ENCODE measurements at regions not wholly inside any gene's neighbourhood (a gene's known extent, or its start where the extent isn't known, plus 50 kb on each side); places are given as distances from the start of the nearest gene placed in this dataset.
"Not testable (repeated sequence)": the region's sequence is repeated elsewhere in the genome, so short reads cannot be mapped to it uniquely, and the experiment has no call there.

DNA sequence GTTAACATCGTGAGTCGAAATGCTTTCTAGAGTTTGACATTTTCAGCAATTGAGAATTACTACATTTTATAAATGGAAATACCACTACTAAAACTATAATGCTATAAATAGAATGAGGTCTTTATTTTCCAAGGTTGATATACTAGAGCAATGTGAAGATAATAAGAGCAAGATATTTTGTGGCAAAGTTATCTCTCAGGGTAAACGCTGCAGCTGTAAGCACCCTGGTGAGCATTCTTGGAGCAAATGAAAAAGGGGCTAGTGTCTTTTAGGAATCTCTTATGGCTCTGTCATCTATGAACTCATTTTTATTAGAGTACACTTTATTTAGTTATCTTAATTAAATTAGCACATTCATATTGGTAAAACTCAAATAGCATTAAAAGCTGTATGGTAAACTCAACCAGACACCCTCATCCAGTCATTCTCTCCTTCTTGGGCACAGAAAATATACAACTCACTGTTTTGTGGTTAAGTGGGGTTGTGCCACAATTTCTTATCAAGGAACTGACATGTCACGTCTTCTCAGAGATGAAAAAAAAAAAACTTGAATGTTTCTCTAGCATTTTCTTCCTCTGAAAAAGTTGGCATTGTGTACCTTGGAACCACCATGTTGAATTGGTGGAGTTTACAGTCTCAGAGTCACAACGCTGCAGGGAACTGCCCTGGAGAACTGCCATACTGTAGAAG is 289.5 kb upstream of the PFKP start:
- DNase-seq: no peak

DNA sequence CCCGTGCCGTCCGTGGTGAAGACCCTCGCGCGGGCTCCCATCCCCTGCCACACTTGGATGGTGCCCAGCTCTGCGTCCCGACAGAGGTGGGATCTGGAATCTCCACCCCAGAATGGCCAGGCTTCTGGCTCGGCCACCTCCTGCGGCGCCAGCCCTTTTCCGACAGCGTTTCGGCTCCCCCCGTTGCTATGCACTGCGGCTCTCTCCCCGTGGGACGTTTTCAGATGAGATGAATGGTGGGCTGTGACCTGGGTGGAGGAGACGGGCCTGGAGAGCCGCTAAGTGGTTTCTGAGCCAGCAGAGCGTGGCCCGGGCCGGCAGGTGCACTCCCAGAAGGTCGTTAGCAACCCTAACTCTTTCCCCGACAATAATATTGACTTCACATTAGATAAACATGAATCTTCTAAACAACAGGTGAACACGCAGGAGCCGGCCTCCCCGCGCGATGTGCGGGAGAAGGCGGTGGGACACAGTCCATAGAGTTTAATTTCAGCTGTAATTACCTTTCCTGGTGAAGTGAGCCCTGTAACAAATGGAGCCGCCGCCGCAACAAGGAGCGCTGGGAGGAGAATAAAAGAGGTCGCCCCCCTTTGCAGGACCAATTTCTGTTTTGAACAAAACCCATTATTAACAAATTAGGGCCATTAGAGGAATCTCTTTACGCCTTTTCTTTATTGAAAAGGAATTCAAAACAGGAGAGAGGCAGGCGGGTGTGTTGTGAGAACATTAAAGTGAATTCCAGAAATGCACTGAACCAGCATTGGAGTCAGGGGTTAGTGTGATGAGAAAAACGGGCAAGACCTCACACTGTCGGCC is 294.3 kb upstream of the PFKP start:
- no peak for DNase-seq

DNA sequence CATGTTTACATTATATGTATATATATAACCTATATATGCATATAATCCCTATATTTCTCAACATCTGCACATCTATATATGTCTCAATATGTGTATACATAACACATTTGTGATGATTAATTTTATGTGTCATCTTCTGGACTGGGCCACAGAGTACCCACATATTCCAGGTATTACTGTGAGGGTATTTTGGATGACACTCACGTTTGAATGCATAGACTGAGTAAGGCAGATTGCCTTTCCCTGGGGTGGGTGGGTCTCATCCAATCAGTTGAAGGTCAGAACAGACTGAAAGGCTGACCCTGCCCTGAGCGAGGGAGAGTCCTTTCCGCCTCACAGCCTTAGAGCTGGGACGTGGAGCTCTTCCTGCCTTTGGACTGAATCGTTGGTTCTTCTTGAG is 295.2 kb upstream of the PFKP start:
- DNase-seq: no peak

DNA sequence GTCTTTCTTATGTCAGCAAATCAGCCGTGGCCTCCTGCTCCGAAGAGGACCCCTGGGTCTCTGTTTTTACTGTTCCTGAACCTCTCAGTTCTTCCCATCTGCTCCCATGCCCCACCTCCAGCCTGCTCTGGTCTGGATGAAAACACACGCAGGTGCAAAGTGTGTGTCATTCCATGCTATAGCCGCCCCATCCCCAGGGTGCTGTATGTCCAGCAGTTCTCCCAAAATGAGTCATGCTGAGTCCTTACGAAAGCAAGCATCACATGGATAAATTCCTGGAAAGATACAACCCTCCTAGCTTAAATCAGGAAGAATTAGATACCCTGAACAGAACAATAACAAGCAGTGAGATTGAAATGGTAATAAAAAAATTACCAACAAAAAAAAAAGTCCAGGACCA is 300.1 kb upstream of the PFKP start:
- not testable (repeated sequence) for DNase-seq

DNA sequence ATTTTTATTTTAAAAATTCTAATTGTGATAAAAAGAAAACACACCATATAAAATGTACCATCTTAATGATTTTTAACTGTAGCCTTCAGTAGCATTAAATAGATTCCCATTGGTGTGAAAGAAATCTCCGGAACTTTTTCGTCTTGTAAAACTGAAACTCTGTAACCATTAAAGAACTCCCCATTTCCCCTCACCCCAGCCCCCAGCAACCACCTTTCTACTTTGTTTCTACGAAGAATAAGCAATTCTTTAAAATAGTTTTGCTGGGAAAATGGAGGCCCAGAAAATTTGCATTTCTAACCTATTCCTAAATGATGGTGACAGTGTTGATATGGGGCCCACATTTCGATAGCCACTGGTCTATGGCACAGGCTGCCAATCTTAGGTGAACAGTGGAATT is 305.4 kb upstream of the PFKP start:
- DNase-seq: no peak

DNA sequence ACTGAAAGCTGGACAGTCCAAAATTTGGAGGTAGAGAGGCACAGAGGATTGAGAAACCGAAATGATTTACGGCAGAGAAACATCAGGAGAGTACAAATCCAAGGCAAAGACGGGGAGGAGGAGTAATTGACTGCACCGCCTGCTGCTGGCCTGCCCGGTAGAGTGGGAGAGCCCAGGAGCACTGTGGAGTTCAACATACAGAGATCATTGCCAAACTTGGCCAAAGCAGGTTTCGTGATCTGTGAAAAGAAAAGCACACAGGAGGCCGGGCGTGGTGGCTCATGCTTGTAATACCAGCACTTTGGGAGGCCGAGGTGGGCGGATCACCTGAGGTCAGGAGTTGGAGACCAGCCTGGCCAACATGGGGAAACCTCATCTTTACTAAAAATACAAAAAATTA is 306.0 kb upstream of the PFKP start:
- DNase-seq: no peak

DNA sequence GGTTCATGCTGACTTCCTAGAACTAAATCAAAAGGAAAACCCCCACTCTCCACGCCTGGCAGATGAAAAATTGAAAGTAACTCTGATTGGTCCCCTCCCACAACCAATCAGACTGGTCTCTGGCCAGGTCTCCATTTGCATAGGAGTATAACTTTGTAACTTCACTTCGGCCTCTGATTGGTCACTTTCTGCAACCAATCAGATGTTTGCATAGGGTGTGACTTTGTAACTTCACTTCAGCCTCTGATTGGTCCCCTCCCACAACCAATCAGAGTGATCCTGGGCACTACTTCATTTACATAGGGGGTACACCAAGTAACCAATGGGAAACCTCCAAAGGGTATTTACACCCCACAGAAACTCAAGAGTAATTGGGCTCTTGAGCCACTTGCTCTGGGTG is 306.6 kb upstream of the PFKP start:
- DNase-seq: no peak

DNA sequence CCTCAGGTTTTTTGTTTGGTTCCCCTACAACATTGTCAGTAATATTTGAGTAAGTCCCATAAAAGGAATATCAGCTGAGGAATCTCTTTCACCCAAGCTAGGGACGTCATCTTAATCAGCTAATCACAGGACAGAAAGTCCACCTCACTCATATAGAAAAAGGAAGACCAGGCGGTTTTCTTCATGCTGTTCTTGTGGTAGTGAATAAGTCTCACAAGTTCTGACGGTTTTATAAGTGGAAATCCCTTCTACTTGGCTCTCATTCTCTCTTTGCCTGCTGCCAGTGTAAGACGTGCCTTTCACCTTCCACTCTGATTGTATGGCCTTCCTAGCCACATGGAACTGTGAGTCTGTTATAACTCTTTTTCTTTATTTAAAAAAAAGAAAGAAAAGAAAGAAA is 308.1 kb upstream of the PFKP start:
- DNase-seq: no peak

DNA sequence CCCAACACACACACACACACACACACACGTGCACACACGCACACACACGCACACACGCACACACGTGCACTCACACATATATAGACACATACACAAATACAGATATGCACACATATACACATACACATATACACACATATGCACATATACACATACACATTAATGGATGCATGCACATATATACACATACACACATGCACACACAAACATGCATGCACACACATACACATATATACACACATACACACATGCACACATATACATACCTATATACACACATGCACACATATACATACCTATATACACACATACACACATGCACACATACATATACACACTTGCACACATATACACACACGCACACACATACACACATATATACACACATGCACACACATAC is 312.4 kb upstream of the PFKP start:
- DNase-seq: no peak

DNA sequence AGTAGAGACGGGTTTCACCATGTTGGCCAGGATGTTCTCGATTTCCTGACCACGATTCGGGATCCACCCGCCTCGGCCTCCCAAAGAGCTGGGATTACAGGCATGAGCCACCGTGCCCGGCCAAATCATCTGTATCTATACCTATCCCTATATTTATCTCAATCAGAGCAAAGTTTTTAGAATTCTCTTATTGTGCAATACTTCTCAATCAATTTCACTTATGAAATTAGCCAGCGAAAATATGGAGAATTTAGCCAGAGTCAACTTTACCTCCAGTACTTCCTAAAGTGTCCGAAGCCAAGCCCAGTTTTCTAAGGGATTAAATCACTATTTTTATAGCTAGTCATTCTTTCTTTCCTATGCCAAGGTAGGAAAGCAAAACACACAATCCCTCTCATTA is 319.1 kb upstream of the PFKP start:
- no peak for DNase-seq

DNA sequence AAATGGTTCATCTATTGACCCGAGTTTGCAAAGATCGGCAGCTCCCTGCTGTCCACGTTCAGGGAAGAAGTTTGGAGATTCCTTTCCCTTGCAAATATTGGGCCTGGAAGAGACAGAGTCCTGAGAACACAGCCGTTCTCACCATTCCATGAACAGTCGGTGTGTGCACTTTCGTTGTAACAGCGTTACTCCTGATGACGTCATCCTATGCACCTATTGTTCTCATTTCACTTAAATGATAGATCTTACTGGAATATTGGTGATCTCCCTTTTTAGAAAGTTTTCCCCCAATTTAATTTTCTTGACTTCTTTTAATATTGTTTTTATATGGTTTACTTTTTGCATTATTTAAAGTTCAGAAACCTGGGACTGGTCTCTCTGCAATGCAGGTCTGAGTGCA is 320.7 kb upstream of the PFKP start:
- no peak for DNase-seq

DNA sequence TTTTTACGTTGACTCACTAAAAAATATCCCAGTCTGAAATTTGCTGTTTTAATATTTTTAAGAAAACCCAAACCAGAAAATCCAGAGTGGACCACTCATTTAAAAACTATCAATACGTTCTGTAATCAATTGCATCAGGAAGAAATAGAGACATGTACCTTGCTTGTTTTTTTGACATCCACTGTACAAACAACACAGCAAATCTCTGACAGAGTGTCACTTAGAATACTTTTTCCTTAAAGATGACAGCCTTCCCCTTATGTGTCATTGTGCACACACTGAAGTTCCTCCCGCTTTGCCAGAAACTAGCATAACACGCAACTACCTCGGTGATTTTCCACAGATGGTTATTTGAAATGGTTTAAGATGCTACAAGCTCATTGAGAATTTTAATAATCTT is 321.7 kb upstream of the PFKP start:
- no peak for DNase-seq

DNA sequence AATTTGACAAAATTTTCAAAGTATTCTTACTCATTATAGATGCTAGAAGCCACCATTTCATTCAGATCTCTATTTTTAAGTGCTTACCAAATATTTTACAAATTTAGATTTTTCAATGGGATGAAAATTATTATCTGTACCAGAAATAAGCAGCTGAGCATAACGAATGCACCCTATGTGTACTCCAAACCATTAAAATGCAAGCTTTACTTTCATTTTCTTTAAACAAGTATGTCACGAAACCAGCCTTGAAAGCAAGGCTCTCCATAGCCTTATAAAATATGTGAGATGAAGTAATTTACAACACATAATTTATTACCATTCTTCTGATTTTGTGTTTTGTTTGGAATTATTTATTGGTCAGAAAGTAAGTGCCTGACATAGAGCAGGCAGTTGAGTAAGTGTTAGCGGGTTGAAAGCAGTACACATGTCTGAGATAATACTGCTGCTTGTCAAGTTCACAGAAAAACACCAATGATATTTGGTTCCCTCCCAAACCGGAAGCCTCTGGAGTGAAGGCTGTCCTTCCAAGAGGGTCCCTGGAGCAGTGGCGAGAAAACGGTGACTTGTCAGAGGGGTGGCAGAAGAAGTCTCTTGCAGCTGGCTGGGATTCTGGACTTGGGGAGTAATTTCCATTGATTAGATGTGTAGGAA is 322.7 kb upstream of the PFKP start:
- no peak for DNase-seq

DNA sequence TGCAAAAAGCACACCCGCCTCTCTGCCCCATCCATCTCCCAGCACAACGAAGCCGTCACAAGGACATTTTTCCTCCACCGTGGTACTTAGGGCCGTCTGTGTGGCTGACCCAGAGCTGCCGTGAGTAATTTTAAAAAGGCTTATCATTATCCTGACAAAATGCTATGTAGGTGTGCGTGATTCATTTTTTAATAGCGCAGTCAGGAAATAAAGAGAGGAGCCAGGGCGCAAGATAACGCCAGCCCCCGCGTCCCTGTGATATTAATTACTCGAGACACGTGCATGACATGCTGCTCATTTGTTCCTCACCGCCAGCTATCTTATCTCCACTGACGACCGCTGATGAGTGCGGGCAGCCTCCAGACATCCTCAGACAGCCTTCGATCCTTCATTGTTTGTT is 332.7 kb upstream of the PFKP start:
- no peak for DNase-seq

DNA sequence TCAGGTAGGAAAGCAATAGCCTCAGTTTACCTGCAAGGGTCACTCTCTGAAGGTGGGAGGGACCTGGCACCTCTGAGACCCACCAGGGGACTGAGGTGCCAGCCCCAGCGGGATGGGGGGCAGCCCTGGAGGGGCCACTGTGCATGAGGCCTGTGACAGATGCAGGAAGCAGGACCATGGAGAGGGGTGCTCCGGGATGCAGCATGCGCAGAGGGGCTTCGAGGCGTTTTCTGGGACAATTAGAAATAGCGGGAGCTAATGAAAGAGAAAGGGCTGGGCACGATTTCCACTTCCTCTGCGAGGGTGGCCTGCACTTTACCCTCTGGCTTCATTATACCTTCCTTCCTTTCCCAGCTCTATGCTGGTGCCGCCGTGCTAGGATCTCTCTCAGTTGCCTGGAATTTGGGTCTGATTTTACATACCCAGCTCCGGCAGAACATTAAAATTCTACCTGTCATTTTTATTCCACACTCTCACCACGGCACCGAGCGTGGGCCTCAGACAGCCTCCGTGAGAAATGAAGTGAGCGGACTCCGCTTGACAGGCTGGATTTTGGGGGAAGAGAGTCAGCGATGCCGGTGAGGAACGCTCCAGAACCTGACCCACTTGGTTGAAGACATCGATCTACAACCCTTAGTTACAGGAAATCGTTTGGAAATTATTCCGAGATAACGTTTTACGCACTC is 333.9 kb upstream of the PFKP start:
- no peak for DNase-seq

DNA sequence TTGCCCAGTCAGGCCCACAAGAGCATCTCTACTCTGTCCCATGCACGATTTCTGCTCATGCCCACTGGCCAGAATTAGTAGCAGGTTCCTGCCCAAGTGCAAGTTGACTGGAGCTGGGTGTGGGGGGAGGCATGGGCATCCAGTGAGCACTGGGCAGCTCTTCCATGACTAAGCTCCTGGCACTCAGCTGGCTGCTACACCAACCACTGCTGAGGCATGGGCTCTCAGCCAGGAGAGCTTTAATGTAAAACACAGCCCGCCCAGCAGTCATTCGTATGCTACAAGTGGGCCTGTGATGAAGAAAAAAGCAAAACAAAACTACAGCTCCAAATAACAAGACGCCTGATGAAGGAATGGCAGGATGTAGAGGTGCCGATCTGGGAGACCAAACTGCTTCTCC is 335.4 kb upstream of the PFKP start:
- DNase-seq: no peak

DNA sequence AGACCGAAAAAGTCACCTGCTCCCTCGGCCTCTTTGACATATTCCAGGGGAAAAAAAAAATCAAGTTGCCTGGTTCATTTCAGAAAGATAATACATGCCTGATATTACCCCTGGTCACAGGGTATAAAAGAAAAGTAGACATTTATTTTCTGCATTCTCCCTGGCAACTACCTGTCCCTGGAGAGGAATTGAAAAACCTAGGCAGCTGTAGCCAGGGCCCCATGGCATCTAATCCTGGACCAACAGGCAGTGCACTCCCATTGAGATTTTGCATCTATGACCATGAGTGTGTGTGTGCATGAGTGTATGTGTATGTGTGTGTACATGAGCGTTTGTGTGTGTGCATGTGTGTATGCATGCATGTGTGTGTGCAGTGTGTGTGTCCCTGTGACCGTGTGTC is 338.2 kb upstream of the PFKP start:
- DNase-seq: no peak

DNA sequence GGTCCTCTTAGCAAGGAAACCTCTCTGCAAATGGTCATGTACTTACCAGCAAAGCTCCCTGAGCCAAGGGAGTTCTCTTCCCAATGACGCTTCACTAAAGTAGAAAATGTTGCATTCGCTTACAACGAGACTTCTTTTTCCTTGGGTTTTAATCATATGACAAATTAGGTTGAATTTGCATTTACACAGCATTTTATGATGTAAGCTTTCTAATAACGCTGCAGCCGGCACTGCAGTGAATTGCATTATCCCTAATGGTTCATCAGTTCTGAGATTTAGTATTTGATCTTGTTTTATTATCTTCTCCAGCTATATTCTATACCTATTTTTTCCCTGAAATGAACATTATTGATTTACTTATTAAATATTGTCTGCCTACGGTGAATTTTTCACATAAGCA is 339.3 kb upstream of the PFKP start:
- DNase-seq: no peak

DNA sequence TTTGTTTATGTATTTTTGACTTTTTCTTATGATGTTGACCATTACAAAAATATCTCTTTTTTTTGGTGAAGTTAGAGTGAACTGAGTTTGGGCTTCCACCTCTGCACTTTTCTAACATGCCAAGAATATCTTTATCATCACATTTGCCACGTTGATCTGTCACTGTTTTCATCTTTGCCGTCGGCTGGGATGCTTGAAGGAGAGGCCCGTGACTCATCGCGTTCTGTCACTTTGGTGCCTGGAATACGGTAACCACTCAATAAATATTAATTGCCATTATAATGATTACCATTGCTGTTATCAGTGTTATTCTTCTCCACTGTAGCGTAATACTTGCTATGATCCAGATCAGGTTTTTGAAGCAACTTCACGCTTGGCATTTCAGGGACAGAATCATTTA is 350.8 kb upstream of the PFKP start:
- DNase-seq: no peak

DNA sequence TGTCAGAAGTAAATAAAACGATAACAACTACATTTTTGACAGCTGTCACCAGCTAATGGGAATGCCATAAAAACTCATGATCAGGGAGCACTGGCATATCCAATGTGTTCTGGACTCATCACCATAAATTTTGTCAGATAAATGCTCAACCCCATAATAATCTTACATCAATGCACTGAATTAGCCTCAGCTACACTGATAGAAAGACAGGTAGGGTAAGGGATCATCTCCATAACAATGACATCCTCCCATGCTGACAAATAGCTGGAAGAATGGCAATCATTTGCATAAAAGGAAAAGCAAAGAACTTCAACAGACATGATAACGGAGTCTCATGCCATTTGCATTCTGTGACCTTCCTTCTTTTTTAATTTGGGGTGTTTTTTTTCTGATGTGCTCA is 352.8 kb upstream of the PFKP start:
- DNase-seq: no peak

DNA sequence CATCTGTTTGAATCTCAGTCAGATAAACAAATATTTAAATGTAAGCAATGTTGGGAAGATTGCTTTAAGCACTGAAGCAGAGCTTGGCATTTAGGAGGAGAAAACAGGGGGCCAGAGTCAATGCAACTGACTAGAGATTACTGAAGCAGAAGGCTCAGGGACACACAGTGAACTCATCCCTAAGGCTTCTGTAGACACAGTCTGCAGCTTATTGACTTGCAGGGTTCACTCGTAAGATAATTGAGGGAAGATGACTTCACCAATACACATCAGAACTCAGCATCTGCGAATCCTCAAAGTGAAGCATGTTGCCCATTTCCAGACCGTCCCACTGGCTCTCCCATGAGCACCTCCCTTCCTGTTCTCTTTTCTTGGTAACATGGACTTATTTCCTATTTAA is 363.4 kb upstream of the PFKP start:
- no peak for DNase-seq

DNA sequence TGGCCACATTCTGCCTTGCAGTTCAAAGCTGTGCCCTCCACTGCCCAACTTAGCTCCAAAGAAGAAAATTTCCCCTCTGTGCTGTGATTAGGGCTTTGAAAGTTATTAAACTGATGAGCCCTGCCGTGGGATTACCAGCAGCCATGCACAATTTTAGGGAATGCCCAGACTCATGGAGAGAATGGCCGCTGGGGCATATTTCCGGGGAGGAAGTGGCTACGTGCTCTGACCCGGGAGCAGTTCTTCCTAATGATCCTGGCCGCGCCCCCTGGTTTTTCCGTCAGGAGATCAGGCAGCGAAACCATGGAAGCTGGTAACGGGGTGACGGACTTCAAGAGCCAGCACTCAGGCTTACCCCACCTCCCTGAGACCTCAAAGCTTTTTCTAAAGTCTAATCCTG is 365.5 kb upstream of the PFKP start:
- no peak for DNase-seq

DNA sequence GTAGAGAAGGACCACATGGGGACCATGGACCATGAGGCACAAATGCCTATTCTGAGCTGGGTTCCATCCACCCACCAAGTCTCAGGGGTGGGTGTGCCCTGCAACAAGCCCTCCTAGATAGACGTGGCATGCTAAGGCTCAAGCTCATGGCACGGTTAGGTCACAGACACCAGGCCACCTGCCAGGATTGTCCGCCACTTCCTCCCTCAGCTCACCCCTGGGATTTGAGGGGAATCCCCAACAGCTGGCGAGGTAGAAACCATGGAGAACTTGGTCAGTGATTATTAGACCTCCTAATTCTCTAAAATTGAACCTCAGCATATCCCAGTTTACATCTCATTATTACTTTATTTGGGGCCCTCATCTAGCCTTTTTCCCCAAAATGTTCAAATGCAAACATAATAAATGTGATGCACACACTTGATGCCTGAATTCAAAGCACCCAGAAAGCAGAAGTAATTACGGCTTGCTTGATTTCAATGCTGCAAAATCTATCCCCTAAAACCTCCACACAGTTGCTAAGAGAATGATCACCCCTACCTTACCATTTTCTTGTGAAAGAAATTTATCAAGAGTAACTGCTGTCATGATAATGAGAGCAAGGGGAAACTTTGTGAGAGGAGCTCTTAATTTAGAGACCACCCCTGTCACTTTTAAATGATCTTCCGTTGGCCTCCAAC is 366.6 kb upstream of the PFKP start:
- no peak for DNase-seq
